NB4 (cell line): ENCODE measurements at regions not wholly inside any gene's neighbourhood (a gene's known extent, or its start where the extent isn't known, plus 50 kb on each side); places are given as distances from the start of the nearest gene placed in this dataset.

ENCODE experiments used
- POLR2A ChIP-seq: IDR thresholded peaks from 2 replicates; pipeline ENCODE4 v1.6.1; 2011; ENCODE audit warnings: mild to moderate bottlenecking; ENCODE audit not compliant: insufficient read length; ENCODE audit errors: extremely low read depth
- TF ChIP-seq, protein P1 (sequence below): IDR thresholded peaks from one replicate; pipeline ENCODE4 v1.5.1; 2012; ENCODE audit warnings: low read depth, low read length
- TF ChIP-seq, protein P2 (sequence below): IDR thresholded peaks from 2 replicates; pipeline ENCODE4 v1.6.1; 2011; ENCODE audit warnings: low read depth, low read length

DNA sequence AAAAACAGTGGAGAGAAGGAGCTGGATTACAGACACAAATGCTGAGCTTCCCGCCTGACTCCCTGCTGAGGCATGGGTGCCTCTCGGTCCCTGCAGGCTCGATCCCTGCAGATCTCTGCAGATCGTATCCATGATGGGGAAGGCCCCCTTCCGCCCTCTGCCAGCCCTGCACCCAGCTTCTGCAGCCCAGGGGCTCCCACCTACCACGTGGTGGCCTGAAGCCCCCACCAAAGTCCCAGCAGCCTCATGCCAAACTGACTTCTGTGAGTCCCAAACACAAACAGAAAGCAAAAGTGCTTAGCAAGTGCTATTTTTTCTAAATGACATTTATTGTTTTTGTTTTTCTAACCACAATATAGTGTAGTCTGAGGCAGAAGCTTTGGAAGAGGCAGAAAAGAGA lies 127.1 kb upstream of the CHST15 start:
- TF ChIP-seq, protein P1, sequence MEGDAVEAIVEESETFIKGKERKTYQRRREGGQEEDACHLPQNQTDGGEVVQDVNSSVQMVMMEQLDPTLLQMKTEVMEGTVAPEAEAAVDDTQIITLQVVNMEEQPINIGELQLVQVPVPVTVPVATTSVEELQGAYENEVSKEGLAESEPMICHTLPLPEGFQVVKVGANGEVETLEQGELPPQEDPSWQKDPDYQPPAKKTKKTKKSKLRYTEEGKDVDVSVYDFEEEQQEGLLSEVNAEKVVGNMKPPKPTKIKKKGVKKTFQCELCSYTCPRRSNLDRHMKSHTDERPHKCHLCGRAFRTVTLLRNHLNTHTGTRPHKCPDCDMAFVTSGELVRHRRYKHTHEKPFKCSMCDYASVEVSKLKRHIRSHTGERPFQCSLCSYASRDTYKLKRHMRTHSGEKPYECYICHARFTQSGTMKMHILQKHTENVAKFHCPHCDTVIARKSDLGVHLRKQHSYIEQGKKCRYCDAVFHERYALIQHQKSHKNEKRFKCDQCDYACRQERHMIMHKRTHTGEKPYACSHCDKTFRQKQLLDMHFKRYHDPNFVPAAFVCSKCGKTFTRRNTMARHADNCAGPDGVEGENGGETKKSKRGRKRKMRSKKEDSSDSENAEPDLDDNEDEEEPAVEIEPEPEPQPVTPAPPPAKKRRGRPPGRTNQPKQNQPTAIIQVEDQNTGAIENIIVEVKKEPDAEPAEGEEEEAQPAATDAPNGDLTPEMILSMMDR: no peak
- TF ChIP-seq, protein P2, sequence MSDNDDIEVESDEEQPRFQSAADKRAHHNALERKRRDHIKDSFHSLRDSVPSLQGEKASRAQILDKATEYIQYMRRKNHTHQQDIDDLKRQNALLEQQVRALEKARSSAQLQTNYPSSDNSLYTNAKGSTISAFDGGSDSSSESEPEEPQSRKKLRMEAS: no peak
- TF ChIP-seq POLR2A: no peak
